HepG2 (cell line): ENCODE measurements at regions not wholly inside any gene's neighbourhood (a gene's known extent, or its start where the extent isn't known, plus 50 kb on each side); places are given as distances from the start of the nearest gene placed in this dataset.

ENCODE experiments used
- ATAC-seq: fragments of 200-7000 bp; cut with Tn5 transposase; 3 replicates; pipeline ENCODE4 v1.9.1; 2020; ENCODE audit warnings: mild to moderate bottlenecking, moderate library complexity
- BruUV-seq: library from RNA; stranded (reverse); fragments of 400-500 nt; replicated peaks from 2 replicates; lab custom pipeline; 2021; lab: Mats Ljungman, UMichigan
- CTCF ChIA-PET: fragments of 300-600 bp; formaldehyde crosslinking; extraction: SDS; loops from one replicate; lab custom pipeline; 2021; ENCODE audit warnings: low total read pairs, inconsistent platforms, low intra/inter-chr PET ratio; lab: Yijun Ruan, JAX
- POLR2A ChIA-PET: fragments of 350-600 bp; sonication (Branson Sonifier 250); formaldehyde crosslinking; loops from one replicate; lab custom pipeline; 2020; ENCODE audit warnings: antibody characterized with exemption, inconsistent platforms; lab: Yijun Ruan, JAX
- DNase-seq: peaks from one replicate; pipeline ENCODE4 v3.0.0-alpha.2; 2015; ENCODE audit warnings: low spot score
- FAIRE-seq: peaks from 3 replicates; lab custom pipeline; 2011; peaks lifted over from hg19 to GRCh38; lab: Jason Lieb, UNC
- H2AFZ ChIP-seq: one replicate; pipeline ENCODE4 v1.6.1; 2011; ENCODE audit warnings: low read length, inconsistent platforms
- H3K27ac ChIP-seq: fragments of 300-600 bp; 3 replicates; pipeline ENCODE4 v1.8.0; 2011; ENCODE audit warnings: mixed run types, mild to moderate bottlenecking, mixed read lengths, low read length, inconsistent platforms; ENCODE audit not compliant: insufficient read depth; ENCODE audit errors: extremely low read length
- H3K27me3 ChIP-seq, 2 experiments: fragments of 200-600 bp in 1 of 2; 2 replicates in 1 of 2; 3 replicates in 1 of 2; pipeline versions ENCODE4 v1.6.0 to v1.8.0; 2011; ENCODE audit warnings: low read length in 2 of 2, mild to moderate bottlenecking in 2 of 2, moderate library complexity in 2 of 2, inconsistent platforms in 1 of 2; ENCODE audit not compliant: insufficient read depth in 2 of 2, control insufficient read depth in 1 of 2
- H3K36me3 ChIP-seq, 2 experiments: fragments of 200-600 bp in 1 of 2; replicated peaks in 1 of 2; 2 replicates in 1 of 2; 3 replicates in 1 of 2; pipeline versions ENCODE4 v1.5.1 to v1.8.0; 2011; ENCODE audit warnings: low read length in 2 of 2, inconsistent platforms in 1 of 2; ENCODE audit not compliant: insufficient read depth in 2 of 2, control insufficient read depth in 1 of 2
- H3K4me1 ChIP-seq: 2 replicates; pipeline ENCODE4 v1.5.1; 2012; ENCODE audit warnings: low read length, inconsistent platforms; ENCODE audit not compliant: insufficient read depth
- H3K4me2 ChIP-seq: 2 replicates; pipeline ENCODE4 v1.6.0; 2011; ENCODE audit warnings: low read depth, low read length, inconsistent platforms
- H3K4me3 ChIP-seq, 3 experiments: fragments of 200-600 bp in 1 of 3; sonication (generic), shearing (Covaris generic) in 1 of 3; replicated peaks in 1 of 3; 2 replicates each; pipeline ENCODE4 v1.5.1; 2011 to 2016; ENCODE audit warnings: low read length in 3 of 3, inconsistent platforms in 2 of 3, low read depth in 2 of 3, mild to moderate bottlenecking in 2 of 3, control low read depth in 1 of 3, mixed read lengths in 1 of 3; ENCODE audit not compliant: insufficient read depth in 1 of 3
- H3K79me2 ChIP-seq: one replicate; pipeline ENCODE4 v1.6.1; 2011; ENCODE audit warnings: low read length, inconsistent platforms; ENCODE audit not compliant: insufficient read depth
- H3K9ac ChIP-seq: 2 replicates; pipeline ENCODE4 v1.6.0; 2011; ENCODE audit warnings: mild to moderate bottlenecking, low read depth, low read length, inconsistent platforms; ENCODE audit not compliant: insufficient read depth
- H3K9me3 ChIP-seq: 2 replicates; pipeline ENCODE4 v1.5.1; 2012; ENCODE audit warnings: mild to moderate bottlenecking, low read length
- H4K20me1 ChIP-seq: 2 replicates; pipeline ENCODE4 v1.6.0; 2011; ENCODE audit warnings: inconsistent platforms, mild to moderate bottlenecking, low read length, moderate library complexity; ENCODE audit not compliant: insufficient read depth
- CTCF ChIP-seq: sonication (generic); formaldehyde crosslinking; IDR thresholded peaks from 2 replicates; pipeline ENCODE4 v1.5.0; 2020; ENCODE audit warnings: mild to moderate bottlenecking, missing genetic modification reagents, moderate library complexity
- HNF4A ChIP-seq: sonication (generic); formaldehyde crosslinking; IDR thresholded peaks from 2 replicates; pipeline ENCODE4 v1.4.0; 2020; ENCODE audit warnings: missing genetic modification reagents
- MYPOP ChIP-seq: sonication (generic); formaldehyde crosslinking; IDR thresholded peaks from 2 replicates; pipeline ENCODE4 v1.8.1; 2023; ENCODE audit warnings: mild to moderate bottlenecking, moderate library complexity, missing genetic modification reagents
- ONECUT2 ChIP-seq: sonication (generic); formaldehyde crosslinking; IDR thresholded peaks from 2 replicates; pipeline ENCODE4 v1.4.0; 2020; ENCODE audit warnings: missing genetic modification reagents
- PRDM4 ChIP-seq: sonication (generic); formaldehyde crosslinking; IDR thresholded peaks from 2 replicates; pipeline ENCODE4 v1.9.0; 2021; ENCODE audit warnings: missing genetic modification reagents, borderline replicate concordance
- RFXANK ChIP-seq: IDR thresholded peaks from 2 replicates; pipeline ENCODE4 v1.6.1; 2016
- SAFB2 ChIP-seq: sonication (generic); formaldehyde crosslinking; IDR thresholded peaks from 2 replicates; pipeline ENCODE4 v1.5.1; 2020; ENCODE audit warnings: missing genetic modification reagents, low read depth, mild to moderate bottlenecking, borderline replicate concordance
- SKIL ChIP-seq: sonication (generic); formaldehyde crosslinking; IDR thresholded peaks from 2 replicates; pipeline ENCODE4 v1.8.0; 2022; ENCODE audit warnings: missing genetic modification reagents, mild to moderate bottlenecking, moderate library complexity, borderline replicate concordance
- ZBTB8A ChIP-seq: sonication (generic); formaldehyde crosslinking; IDR thresholded peaks from 2 replicates; pipeline ENCODE4 v1.4.0; 2020; ENCODE audit warnings: mild to moderate bottlenecking, low read depth, missing genetic modification reagents, borderline replicate concordance
- ZNF800 ChIP-seq: sonication (generic); formaldehyde crosslinking; IDR thresholded peaks from 2 replicates; pipeline ENCODE4 v1.4.0; 2020; ENCODE audit warnings: missing genetic modification reagents
- WGBS: methylation state at CpG from one replicate; pipeline ENCODE4 v1.1.6; 2017; ENCODE audit warnings: low lambda C conversion rate; 5-methylcytosine and 5-hydroxymethylcytosine counted together
- in situ Hi-C: cut with HindIII; loops from 2 replicates; pipeline ENCODE4 v1.10.0; 2017; ENCODE audit warnings: low pct_unique_long_range_greater_than_20kb; ENCODE audit not compliant: extremely low pct_ligation_motif_present
- intact Hi-C: fragments of 100-400 bp; cut with micrococcal nuclease; formaldehyde crosslinking; loops from one replicate; pipeline ENCODE4 v1.10.0; 2022; ENCODE audit not compliant: unreplicated experiment

GRCh38 chr20:21640556-21640955 is 64.9 kb upstream of the PAX1 start (continued):
- TF ChIP-seq PRDM4 (CRISPR knock-in tag), result no peak
- TF ChIP-seq CTCF (CRISPR knock-in tag), result peak; percentile 67

GRCh38 chr20:21633829-21634228 is 71.6 kb upstream of the PAX1 start:
- POLR2A ChIA-PET, result no interaction called here
- in situ Hi-C loops (no loop called here), intact Hi-C loops (no loop called here)
- 33% methylated on average over 4 of the region's 4 CpGs for WGBS
- no peak for FAIRE-seq
- Histone ChIP-seq H3K4me1 (no peaks in the 10 kb centered on the region), H3K36me3 (no peaks in the 10 kb centered on the region), H3K4me3 (no peak overlapping the region), H3K4me2 (no peak overlapping the region), H3K27me3 (peaks cover 2 to 3% of the 10 kb centered on the region in 2 experiments; a peak in 2 of 5 replicates), H3K9me3 (no peaks in the 10 kb centered on the region), H4K20me1 (peaks cover 4% of the 10 kb centered on the region; the same call in 1 of the 2 replicates), H3K9ac (no peak overlapping the region), H3K79me2 (no peaks in the 10 kb centered on the region), H2AFZ (no peak overlapping the region), H3K27ac (no peak overlapping the region)
- CTCF ChIA-PET, result no interaction called here
- BruUV-seq, result no TSS peak
- TF ChIP-seq SKIL (CRISPR knock-in tag) (no peak), ZBTB8A (CRISPR knock-in tag) (no peak), RFXANK (no peak), SAFB2 (CRISPR knock-in tag) (no peak), HNF4A (CRISPR knock-in tag) (no peak), MYPOP (CRISPR knock-in tag) (no peak), ZNF800 (CRISPR knock-in tag) (no peak), ONECUT2 (CRISPR knock-in tag) (no peak)
- ATAC-seq, result no peak
- no peak for DNase-seq
